Caki2 (cell line): ENCODE measurements at regions not wholly inside any gene's neighbourhood (a gene's known extent, or its start where the extent isn't known, plus 50 kb on each side); places are given as distances from the start of the nearest gene placed in this dataset.

Experiments
- DNase-seq: peaks from one replicate; pipeline ENCODE4 v3.0.0-alpha.2; 2015; ENCODE audit warnings: low read depth
- in situ Hi-C: cut with HindIII; loops from 2 replicates; pipeline ENCODE4 v1.10.0; 2016; ENCODE audit warnings: low sequenced_read_pairs, low pct_unique_long_range_greater_than_20kb, mixed read lengths

GRCh38 chr1:4554271-4554865 lies 100.0 kb upstream of the AJAP1 start:
- in situ Hi-C loops, result no loop called here
- DNase-seq, result no peak

GRCh38 chr1:4557949-4558348 lies 96.5 kb upstream of the AJAP1 start:
- in situ Hi-C loops, result no loop called here
- no peak for DNase-seq

DNA sequence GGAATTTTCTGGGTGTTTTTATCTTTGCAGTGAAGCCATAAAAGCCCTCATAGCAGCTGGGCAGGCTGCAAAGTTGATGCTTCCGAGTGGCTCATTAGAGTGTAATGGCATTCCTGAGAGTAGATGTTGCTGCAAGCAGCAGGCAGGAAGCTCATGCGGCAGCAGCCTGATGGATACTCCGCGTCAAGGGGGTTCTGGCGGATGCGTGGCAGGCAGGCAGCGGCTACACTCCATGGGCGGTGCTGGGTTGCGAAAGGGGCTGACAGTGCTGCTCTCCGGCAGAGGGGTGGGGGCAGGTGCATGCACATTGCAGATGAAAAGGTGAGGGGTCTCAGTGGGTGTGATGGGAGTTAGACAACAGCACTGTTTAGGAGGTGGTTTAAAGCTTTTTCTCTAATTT lies 93.2 kb upstream of the AJAP1 start:
- in situ Hi-C loops, result no loop called here

DNA sequence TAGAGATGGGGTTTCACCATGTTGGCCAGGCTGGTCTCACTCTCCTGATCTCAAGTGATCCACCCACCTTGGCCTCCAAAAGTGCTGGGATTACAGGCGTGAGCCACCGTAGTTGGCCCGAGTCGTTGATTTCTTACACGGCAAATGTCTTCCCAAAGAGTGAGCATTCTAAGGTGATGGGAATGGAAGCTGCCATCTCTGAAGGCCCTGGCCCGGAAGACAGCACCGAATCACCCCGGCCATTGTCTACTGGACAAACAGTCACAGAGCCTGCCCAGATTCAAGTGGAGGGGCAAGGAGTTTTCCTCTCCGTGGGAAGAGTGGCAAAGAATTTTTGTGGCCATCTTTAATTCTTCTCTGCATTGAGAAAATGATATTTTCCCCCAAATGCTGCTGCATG lies 92.1 kb upstream of the AJAP1 start:
- in situ Hi-C loops, result no loop called here
- DNase-seq, result no peak

More for the DNA sequence above, 93.2 kb upstream of the AJAP1 start:
- no peak for DNase-seq

- no peak for DNase-seq
- in situ Hi-C loops, result no loop called here
Measured at GRCh38 chr1:4563586-4563985, 90.8 kb upstream of the AJAP1 start.

GRCh38 chr1:4564051-4564450 lies 90.4 kb upstream of the AJAP1 start:
- in situ Hi-C loops, result no loop called here
- DNase-seq, result no peak

DNA sequence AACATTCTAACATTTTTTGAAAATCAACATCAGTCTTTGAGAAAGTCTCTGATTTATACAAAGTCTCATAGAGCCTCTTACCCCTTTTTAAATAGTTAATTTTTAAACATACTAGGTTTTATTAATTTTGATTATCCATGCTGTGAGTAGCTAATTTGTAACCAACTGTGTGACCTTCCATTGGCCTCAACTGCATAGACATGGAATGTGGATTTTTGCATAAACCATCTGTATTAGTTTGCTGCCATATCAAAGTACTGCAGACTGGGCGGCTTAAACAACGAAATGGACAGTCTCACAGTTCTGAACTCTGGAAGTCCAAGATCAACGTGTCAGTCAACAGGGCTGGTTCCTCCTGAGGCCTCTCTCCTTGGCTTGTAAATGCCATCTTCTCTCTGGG lies 89.2 kb upstream of the AJAP1 start:
- DNase-seq, result no peak
- in situ Hi-C loops, result no loop called here

DNA sequence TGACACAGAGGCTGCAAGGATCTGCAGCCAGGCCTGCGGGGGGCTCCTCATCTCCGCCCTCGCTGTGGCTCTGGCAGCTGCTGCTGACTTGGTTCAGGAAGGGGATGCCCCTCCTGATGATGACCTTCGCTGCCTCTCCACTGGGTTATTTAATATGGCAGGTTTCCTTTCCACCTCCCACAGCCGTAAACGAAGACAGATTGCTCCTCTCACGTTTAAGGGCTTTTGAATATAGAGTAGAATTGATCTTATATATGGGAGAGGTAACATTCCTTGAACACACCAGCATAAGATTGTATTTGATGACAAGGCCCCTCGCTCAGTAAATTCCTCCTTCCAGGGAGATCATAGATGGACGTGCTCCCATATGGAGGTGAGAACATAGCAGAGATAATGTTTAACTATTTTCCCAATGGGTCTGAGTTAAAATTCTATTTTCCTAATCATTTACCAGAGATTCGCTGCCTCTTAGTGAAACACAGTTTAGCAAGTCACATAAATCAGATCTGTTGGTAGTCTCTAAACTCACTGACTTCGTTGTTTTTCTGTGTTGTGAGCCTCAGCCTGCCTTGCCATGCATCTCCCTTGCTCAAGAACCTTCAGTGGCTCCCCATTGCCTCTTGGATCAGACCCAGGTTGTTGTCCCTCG lies 88.5 kb upstream of the AJAP1 start:
- in situ Hi-C loops, result no loop called here
- DNase-seq, result no peak

GRCh38 chr1:4571263-4571662 lies 83.1 kb upstream of the AJAP1 start:
- no peak for DNase-seq
- in situ Hi-C loops, result no loop called here

DNA sequence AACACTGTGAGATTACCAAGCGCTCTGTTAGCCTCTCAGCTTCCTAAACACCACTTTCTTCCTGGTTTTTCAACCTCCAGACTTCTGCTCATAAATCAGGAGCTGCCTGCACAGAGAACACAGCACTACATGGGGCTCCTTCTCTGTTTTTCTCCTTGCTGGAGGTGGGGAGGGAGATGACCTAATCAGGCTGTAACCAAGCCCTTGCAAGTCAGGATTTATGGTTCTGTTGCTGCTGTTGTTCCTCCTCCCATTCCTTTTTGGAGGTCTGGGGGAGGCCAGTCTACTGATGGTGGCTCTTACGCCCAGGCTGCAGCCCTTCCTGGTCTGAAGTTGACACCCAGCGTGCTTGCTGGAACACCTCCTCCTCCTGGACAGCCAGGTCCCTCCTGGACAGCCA lies 80.9 kb upstream of the AJAP1 start:
- DNase-seq, result no peak
- in situ Hi-C loops, result no loop called here

- DNase-seq, result no peak
Measured at GRCh38 chr1:4581807-4582206, 72.6 kb upstream of the AJAP1 start.

GRCh38 chr1:4584449-4584848 lies 70.0 kb upstream of the AJAP1 start:
- no peak for DNase-seq
- in situ Hi-C loops, result no loop called here

More at GRCh38 chr1:4581807-4582206, 72.6 kb upstream of the AJAP1 start:
- in situ Hi-C loops, result no loop called here

DNA sequence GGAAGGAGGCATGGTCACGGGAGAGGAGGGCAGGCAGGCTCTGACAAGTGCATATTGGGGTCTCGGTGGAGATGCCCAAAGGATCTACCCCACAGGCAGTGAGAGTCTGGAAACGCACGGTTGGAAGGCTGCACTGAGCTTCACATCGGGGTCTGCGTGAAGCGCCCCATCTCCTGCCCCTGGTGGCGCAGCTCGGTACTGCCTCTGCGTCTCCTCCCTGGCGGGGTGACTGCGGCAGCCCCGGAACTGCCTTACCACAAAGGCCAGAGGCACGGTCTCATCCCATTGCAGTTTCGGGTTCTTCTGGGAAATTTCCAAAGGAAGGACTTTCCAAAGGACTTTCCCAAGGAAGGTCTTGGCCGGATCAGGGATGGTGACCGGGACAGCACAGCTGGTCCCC lies 69.2 kb upstream of the AJAP1 start:
- DNase-seq, result no peak
- in situ Hi-C loops, result no loop called here

DNA sequence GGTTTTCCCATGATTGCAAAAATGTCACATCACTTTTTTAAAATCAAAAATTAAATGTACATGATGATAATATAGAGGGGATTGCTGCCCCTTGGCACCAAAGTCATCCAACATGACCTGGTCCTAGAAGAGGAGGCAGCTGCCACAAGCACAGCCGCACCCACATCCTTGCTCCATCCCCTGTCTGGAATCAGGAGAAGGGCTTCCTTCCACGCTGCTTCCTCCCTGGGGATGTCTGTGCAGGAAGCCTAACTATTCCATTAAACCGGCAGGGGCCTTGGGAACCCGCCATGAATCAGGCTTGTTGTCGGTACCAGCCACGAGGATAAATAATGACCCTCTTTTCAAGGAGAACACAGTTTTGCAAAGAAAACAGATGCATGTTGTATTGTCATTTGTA lies 68.7 kb upstream of the AJAP1 start:
- no peak for DNase-seq
- in situ Hi-C loops, result no loop called here

- in situ Hi-C loops, result no loop called here
- no peak for DNase-seq
Measured at GRCh38 chr1:4586611-4587160, 67.7 kb upstream of the AJAP1 start.

- in situ Hi-C loops, result no loop called here
- DNase-seq, result no peak
Measured at GRCh38 chr1:4587721-4588120, 66.7 kb upstream of the AJAP1 start.

GRCh38 chr1:4590756-4591155 lies 63.7 kb upstream of the AJAP1 start:
- no peak for DNase-seq
- in situ Hi-C loops, result no loop called here

DNA sequence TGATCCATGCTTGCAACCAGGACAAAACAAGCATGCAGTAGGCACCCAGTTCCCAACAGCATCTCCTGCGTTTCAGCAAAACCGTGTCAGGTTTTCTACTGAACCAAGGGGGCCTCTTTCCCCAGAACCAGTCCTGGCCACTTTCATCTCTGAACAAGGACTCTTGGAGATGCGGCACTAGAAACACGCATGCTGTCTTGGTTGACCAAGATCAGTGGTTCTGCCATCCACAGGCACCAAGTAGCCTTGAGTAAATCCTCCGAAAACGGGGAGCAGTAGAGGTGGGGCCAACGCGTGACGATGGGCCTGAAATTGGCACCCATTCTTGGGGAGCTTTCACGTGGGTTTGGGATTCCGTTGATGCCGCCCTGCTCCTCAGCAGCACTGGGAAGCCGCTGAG lies 62.5 kb upstream of the AJAP1 start:
- in situ Hi-C loops, result no loop called here
- DNase-seq, result no peak

GRCh38 chr1:4593106-4593505 lies 61.3 kb upstream of the AJAP1 start:
- no peak for DNase-seq
- in situ Hi-C loops, result no loop called here
